ENCODE measurements at regions not wholly inside any gene's neighbourhood (a gene's known extent, or its start where the extent isn't known, plus 50 kb on each side); places are given as distances from the start of the nearest gene placed in this dataset.
"Not testable (repeated sequence)": the region's sequence is repeated elsewhere in the genome, so short reads cannot be mapped to it uniquely, and the experiment has no call there.

GRCh38 chr4:64713256-64713840 lies 304.1 kb upstream of the TECRL start:
- peak; percentile 13 for DNase-seq

DNA sequence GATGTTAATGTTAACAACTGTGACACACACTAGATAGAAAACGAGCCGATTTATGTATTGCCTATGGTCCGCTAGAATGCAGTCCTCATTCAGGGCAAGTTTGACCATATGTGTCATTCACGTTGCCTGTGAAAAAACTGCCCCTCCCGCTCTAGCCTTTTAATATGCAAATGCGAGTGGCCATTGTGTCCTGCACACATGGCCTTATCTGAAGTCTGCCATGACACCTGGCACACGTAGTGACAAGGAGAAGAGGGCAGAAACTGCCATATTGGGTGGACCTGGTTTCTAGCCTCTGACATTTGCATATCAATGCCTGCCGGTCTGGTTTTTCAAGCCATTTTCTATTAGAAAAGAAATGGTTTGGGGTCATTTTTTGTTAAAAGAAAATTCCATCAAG lies 303.3 kb upstream of the TECRL start:
- no peak for DNase-seq

- no peak for DNase-seq
Measured at GRCh38 chr4:64705989-64706388, 296.7 kb upstream of the TECRL start.

- no peak for DNase-seq
Measured at GRCh38 chr4:64698171-64698570, 288.9 kb upstream of the TECRL start.

DNA sequence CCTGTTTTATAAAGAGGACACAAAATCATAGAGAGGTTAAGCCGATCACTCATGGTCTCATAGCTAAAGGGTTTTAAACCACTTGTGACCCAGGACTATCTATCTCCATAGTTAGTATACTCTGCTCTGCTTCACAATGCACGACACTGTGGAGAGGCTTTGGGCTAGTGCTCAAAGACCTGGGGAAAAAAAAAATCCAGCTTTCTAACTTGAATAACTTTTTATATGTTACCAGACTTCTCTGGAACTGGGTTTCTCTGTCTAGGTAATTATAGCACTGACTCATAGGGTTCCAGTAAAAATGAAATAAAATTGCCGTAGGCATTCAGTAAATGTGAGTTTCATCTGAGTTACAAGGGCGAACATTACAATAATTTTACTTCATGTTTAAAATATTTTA lies 273.7 kb upstream of the TECRL start:
- DNase-seq = no peak

DNA sequence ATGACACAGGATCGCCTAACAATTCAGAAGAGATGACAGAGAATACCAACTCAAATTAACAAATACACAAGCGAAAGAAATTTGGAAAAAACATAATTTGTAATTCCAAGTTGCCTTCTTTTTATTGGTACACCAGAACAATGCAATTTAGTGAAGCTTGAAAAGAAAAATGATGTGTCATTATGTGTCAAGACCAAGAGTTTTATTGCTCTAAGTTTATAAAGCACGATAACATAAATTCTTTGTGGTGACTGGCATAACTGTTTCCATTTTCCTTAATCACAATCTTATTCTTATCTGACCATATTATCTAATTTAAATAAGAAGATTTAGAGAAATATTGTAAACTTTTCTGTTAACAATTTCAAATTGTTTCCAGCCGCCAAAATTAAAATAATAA lies 273.2 kb upstream of the TECRL start:
- no peak for DNase-seq

DNA sequence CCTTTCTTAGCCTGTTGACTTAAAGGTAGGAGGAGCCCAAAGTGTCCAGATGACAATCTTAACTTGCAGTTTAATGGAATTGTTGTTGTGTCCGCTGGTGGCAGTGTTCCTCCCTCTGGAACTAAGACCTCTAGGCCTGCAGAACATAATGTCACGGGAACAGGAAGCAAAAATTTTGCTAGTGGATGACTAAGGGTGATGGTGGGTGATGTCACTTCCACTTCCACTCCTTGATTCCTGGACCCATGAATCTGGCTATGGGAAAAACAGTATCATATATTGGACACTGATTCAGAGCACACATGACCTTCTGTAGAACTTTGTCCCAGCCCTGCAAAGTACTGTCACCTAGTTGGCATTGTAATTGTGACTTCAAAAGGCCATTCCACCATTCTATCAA lies 263.9 kb upstream of the TECRL start:
- DNase-seq = not testable (repeated sequence)

GRCh38 chr4:64670647-64671046 lies 261.4 kb upstream of the TECRL start:
- no peak for DNase-seq

- DNase-seq = no peak
Measured at GRCh38 chr4:64643841-64644240, 234.6 kb upstream of the TECRL start.

GRCh38 chr4:64642936-64643335 lies 233.7 kb upstream of the TECRL start:
- DNase-seq = no peak

GRCh38 chr4:64640402-64640801 lies 231.2 kb upstream of the TECRL start:
- DNase-seq = not testable (repeated sequence)

- DNase-seq = no peak
Measured at GRCh38 chr4:64625438-64625837, 216.2 kb upstream of the TECRL start.

DNA sequence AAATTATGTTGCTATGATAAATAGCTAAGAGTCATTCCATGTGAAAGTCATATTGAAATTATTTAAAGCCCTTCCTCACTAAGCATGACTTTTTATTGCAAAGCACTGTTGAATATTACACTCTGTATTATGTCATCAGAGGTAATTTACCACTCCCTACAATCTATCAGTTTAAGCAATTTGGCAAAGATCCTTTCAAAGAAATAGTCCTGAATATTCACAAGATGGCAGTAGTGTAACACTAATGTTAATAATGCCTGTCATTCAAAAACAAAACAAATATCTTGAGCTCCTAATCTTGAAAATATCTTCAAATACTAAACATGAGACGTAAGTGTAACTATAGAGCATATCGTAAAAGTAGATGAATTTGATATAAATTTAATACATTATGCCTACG lies 208.6 kb upstream of the TECRL start:
- DNase-seq = no peak

- no peak for DNase-seq
Measured at GRCh38 chr4:64614276-64614675, 205.0 kb upstream of the TECRL start.

- no peak for DNase-seq
Measured at GRCh38 chr4:64613046-64613445, 203.8 kb upstream of the TECRL start.

GRCh38 chr4:64598066-64598465 lies 188.8 kb upstream of the TECRL start:
- no peak for DNase-seq

DNA sequence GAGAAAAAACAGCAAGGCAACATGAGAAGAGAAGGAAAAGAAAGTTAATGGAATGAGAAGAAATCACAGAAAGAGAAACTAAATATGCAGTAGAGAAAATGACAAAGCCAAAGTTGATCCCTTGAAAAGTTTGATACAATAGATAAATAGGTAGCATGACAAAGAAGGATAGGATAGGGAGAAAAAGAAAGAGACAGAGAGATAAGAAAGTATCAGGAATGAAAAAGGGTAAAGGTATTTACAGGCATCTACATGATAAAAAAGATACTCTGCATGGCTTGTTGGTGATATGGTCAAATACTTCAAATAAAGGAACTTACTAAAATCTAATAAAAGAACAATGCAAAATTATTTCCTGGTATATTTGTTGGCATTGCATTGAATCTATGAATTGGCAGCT lies 185.5 kb upstream of the TECRL start:
- DNase-seq = no peak

DNA sequence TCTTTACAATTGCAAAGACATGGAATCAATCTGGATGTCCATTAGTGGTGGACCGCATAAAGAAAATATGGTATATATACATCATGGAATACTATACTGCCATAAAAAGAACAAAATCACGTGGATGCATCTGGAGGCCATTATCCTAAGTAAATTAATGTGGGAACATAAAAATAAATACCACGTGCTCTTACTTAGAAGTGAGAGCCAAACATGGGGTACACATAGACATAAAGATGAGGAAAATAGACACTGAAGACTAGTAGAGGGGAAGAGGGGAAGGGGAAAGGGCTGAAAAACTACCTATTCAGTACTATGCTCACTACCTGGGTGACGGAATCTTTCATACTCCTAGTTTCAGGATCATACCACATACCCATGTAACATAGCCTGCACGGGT lies 179.3 kb upstream of the TECRL start:
- no peak for DNase-seq

GRCh38 chr4:64584981-64585557 lies 175.8 kb upstream of the TECRL start:
- DNase-seq = peak; percentile 32

DNA sequence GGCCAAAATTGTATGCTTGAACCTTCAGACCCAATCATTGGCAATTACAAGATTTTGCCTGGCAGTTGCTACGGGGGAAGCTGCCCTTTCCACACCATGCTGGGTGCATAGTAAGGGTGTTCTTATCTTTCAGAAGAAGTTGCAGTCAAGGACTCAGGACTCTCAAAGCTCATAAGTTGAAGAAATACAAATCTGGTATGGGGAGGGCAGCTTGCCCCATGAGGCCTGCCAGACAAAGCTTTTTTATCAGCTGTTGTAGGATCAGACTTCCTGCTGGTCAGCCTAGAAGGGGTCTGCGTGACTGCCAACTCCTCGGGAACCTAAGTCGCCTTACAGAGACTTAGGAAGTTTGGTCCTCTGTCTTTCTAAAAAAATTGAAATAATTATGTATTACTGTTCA lies 174.9 kb upstream of the TECRL start:
- DNase-seq = no peak

DNA sequence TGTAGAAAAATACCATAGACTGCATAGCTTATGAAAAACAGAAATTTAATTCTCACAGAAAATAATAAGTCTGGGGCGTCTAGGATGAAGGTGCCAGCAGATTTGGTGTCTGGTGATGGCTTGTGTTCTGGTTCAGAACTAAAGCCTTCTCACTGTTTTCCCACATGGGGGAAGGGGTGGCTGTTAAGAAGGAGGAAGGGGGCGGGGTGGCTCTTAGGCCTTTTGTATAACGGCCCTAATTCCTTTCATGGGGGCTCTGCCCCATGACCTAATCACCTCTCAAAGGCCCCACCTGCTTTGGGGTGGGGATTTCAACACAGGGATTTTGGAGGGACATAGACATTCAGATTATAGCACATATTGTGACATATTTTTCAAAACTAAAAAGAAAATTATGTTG lies 173.2 kb upstream of the TECRL start:
- DNase-seq = no peak

DNA sequence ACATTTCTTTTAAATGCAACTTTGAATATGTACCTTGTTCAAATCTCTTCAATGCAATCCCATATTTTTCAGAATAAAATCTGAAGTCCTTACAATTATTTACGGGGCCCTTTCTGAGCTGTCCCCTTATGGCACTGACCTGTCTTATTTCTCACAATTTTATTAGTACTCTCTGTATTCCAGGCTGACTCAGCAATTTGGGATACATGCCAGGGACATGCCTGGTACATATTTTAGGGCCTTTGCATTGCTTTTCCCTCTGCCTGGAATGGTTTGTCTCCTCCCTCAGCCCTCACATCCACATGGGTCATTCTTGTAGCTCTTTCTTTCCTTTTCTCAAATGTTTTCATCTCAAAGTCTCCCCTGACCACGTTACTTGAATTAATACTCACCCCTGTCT lies 172.2 kb upstream of the TECRL start:
- no peak for DNase-seq

DNA sequence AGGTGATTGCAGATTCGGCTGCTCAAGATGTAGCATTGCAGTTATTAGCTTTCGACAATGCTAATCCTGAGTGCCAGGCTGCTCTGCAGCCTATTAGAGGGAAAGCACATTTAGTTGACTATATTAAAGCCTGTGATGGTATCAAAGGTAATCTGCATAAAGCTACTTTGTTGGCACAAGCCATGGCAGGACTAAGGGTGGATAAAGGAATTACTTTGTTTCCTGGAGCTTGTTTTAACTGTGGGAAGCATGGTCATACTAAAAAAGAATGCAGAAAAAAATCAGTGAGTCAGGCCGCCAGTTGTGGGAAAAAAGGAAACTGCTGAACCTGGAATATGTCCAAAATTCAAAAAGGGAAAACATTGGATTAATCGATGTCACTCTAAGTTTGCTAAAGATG lies 154.9 kb upstream of the TECRL start:
- DNase-seq = no peak

DNA sequence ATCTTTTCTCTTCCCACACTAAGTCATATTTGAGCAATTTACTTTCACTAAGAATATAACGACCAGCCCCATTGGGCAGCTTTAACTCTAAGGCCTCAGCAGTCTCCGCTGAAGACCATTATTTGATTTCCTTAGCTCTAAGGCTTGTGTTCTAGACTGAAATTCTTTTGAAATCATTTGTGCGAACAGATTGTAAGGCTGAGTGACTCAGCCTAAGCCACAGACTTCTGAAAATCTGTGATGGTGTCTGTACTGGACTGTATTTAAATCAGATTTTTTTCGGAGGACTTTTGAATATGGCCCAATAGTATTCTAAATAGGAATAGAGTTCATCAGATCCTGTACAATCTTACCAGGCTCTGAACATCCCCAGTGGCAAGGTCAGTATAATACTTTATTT lies 150.3 kb upstream of the TECRL start:
- DNase-seq = no peak

GRCh38 chr4:64551125-64551524 lies 141.9 kb upstream of the TECRL start:
- no peak for DNase-seq

GRCh38 chr4:64545593-64545992 lies 136.3 kb upstream of the TECRL start:
- no peak for DNase-seq

Data from activated CD4-positive, alpha-beta T cell treated with anti-CD3 and anti-CD28 coated beads, Interleukin-10, Interleukin-2, amounts not matched to agents 100 ng/mL and 50 ng/mL, durations not matched to agents 16 hours and 8 hours (primary cell).